ENCODE measurements at regions not wholly inside any gene's neighbourhood (a gene's known extent, or its start where the extent isn't known, plus 50 kb on each side); places are given as distances from the start of the nearest gene placed in this dataset.

DNA sequence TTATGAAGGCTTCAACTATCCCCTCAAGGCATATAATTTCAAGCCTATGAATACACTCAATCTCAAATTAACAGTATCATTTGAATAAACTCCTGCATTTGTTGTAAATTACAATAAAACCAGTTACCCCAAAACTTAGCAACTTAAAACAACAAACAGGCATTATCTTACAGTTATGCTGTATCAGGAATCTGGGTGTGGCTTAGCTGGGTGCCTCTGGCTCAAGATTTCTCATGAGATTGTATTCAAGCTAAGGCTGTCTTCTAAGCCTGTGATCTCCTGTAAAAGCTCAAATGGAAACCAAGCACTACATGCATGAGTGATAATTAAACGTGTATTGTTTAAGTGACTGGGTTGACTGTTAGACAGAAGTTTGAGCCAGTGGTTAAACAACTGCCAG lies 341.0 kb upstream of the PHF14 start:
- H3K9ac ChIP-seq (ENCODE audit: extremely low read depth, low read length, poor library complexity, severe bottlenecking): no peak overlapping the region
- Mint-ChIP-seq H3K27me3 (ENCODE audit: insufficient read depth) (no peaks in the 10 kb centered on the region), H3K4me3 (no peak overlapping the region), H3K27ac (no peak overlapping the region), H3K9me3 (peaks cover 15% of the 10 kb centered on the region), H3K4me1 (peaks cover 5% of the 10 kb centered on the region), H3K36me3 (ENCODE audit: low read depth) (no peaks in the 10 kb centered on the region)
- no peaks in the 10 kb centered on the region for H3K27me3 ChIP-seq (ENCODE audit: control insufficient read depth, insufficient read depth, low read length, poor library complexity, severe bottlenecking)
- TF ChIP-seq, protein P1, sequence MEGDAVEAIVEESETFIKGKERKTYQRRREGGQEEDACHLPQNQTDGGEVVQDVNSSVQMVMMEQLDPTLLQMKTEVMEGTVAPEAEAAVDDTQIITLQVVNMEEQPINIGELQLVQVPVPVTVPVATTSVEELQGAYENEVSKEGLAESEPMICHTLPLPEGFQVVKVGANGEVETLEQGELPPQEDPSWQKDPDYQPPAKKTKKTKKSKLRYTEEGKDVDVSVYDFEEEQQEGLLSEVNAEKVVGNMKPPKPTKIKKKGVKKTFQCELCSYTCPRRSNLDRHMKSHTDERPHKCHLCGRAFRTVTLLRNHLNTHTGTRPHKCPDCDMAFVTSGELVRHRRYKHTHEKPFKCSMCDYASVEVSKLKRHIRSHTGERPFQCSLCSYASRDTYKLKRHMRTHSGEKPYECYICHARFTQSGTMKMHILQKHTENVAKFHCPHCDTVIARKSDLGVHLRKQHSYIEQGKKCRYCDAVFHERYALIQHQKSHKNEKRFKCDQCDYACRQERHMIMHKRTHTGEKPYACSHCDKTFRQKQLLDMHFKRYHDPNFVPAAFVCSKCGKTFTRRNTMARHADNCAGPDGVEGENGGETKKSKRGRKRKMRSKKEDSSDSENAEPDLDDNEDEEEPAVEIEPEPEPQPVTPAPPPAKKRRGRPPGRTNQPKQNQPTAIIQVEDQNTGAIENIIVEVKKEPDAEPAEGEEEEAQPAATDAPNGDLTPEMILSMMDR (conservative IDR thresholded peaks at IDR 0.05): no peak
- H3K4me1 ChIP-seq (ENCODE audit: control insufficient read depth, insufficient read depth, low read length): no peaks in the 10 kb centered on the region
- H3K4me3 ChIP-seq (ENCODE audit: low read length): no peak overlapping the region
- no peak for DNase-seq
- H3K27ac ChIP-seq (ENCODE audit: low read depth, low read length): no peak overlapping the region
- H3K36me3 ChIP-seq (ENCODE audit: control insufficient read depth, insufficient read depth, low read length): no peaks in the 10 kb centered on the region
- WGBS, 2 experiments (ENCODE audit: insufficient coverage in 1 of 2, insufficient read length in 1 of 2): 75% methylated on average over 1 of the region's 1 CpG; no CpG with 5 or more reads in 1 of the 2 experiments
- H3K9me3 ChIP-seq (ENCODE audit: control insufficient read depth, low read length): no peaks in the 10 kb centered on the region

DNA sequence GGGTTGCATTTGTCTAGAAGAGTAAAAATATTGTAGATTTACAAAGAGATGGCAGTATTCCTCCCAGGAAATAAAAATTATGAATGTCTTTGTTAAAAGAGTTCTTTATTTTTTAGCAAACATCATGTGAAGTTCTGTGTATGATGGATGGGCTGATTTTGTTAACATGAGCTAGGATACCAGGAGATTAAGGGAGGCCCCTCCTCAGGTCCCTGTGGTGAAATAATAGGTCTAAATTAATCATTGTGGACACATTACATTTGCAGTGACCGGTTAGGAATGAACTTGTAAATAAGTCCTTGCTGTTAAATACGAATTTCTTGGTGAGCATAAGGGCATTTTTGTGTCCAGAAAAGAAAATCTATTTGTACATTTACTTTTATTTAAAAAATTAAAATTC lies 339.4 kb upstream of the PHF14 start:
- Histone ChIP-seq H3K9me3 (ENCODE audit: control insufficient read depth, low read length) (no peaks in the 10 kb centered on the region), H3K27me3 (ENCODE audit: control insufficient read depth, insufficient read depth, low read length, poor library complexity, severe bottlenecking) (no peaks in the 10 kb centered on the region), H3K36me3 (ENCODE audit: control insufficient read depth, insufficient read depth, low read length) (no peaks in the 10 kb centered on the region), H3K9ac (ENCODE audit: extremely low read depth, low read length, poor library complexity, severe bottlenecking) (no peak overlapping the region), H3K27ac (ENCODE audit: low read depth, low read length) (no peak overlapping the region), H3K4me3 (ENCODE audit: low read length) (no peak overlapping the region), H3K4me1 (ENCODE audit: control insufficient read depth, insufficient read depth, low read length) (no peaks in the 10 kb centered on the region)
- DNase-seq: no peak
- Mint-ChIP-seq H3K4me3 (no peak overlapping the region), H3K9me3 (peaks cover 15% of the 10 kb centered on the region), H3K27me3 (ENCODE audit: insufficient read depth) (no peaks in the 10 kb centered on the region), H3K4me1 (peaks cover 5% of the 10 kb centered on the region), H3K36me3 (ENCODE audit: low read depth) (no peaks in the 10 kb centered on the region), H3K27ac (no peak overlapping the region)
- 80% methylated on average over 1 to 2 of the region's 2 CpGs for WGBS, 2 experiments (ENCODE audit: insufficient coverage in 1 of 2, insufficient read length in 1 of 2)
- TF ChIP-seq, protein P1 (conservative IDR thresholded peaks at IDR 0.05): no peak

DNA sequence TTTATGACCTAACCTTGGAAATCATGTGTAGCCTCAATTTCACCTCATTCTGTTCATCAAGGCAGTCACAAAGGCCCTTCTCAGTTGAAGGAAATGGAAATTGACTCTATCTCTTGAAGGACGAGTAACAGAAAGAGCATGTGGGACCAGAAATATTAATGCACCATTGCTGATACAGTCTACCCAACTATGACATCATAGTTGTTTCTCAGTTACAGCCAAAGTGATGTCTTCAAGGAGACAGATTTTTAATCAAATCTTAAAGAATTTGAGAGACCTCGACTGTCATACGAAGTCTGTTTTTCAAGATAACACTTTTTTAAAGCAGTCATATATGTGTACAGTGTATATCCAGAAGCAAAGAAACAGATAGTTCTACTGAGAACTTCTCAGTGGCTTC lies 335.7 kb upstream of the PHF14 start:
- Histone ChIP-seq H3K4me1 (ENCODE audit: control insufficient read depth, insufficient read depth, low read length) (no peaks in the 10 kb centered on the region), H3K4me3 (ENCODE audit: low read length) (no peak overlapping the region), H3K9me3 (ENCODE audit: control insufficient read depth, low read length) (no peaks in the 10 kb centered on the region), H3K27ac (ENCODE audit: low read depth, low read length) (no peak overlapping the region), H3K9ac (ENCODE audit: extremely low read depth, low read length, poor library complexity, severe bottlenecking) (no peak overlapping the region), H3K27me3 (ENCODE audit: control insufficient read depth, insufficient read depth, low read length, poor library complexity, severe bottlenecking) (no peaks in the 10 kb centered on the region), H3K36me3 (ENCODE audit: control insufficient read depth, insufficient read depth, low read length) (no peaks in the 10 kb centered on the region)
- Mint-ChIP-seq H3K27me3 (ENCODE audit: insufficient read depth) (no peaks in the 10 kb centered on the region), H3K36me3 (ENCODE audit: low read depth) (no peaks in the 10 kb centered on the region), H3K4me3 (no peak overlapping the region), H3K4me1 (peaks cover 7% of the 10 kb centered on the region), H3K27ac (no peak overlapping the region), H3K9me3 (no peaks in the 10 kb centered on the region)
- no peak for DNase-seq
- 90% methylated on average over 3 of the region's 3 CpGs; no CpG with 5 or more reads in 1 of the 2 experiments for WGBS, 2 experiments (ENCODE audit: insufficient coverage in 1 of 2, insufficient read length in 1 of 2)
- TF ChIP-seq, protein P1 (conservative IDR thresholded peaks at IDR 0.05): no peak
